ENCODE measurements at regions not wholly inside any gene's neighbourhood (a gene's known extent, or its start where the extent isn't known, plus 50 kb on each side); places are given as distances from the start of the nearest gene placed in this dataset.

DNA sequence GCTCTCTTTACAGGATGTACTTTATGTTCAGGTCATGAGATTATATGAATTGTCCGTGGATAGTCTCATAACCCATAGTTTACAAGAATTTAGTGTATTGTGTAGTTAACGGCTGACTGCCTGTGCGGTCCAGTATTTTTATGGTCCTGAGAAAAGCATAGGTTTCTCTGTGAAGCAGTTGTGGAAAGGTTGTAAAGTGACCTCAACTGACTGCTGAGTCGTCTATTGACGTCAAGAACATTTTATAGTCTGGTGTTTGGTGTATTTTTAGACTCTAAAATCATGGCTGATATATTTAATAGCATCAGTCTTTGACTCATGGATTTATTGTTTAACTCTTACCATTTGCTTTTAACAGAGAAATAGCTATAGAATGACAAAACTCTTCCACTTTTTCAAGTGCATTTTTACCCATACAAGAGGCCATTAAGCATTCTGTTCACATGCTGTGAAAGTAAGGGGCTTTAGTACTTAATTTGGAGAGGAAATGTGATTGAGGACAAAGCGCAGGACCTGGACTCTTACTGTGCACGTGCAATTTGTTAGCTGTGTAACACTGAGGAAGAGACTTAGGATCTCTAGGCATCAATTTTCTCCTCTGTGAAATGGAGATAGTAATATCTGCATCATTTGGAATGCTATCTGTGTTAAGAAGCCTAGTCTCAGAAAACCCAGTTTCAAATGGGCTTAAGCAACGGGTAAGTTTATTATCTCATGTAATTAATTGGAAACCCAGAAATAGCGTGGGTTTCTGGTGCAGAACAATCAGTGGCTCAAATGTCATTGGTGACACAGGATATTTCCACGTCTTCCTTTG, 240.8 kb downstream of the NFKBIZ start:
- DNase-seq (no peak), ATAC-seq (no peak)
- no peaks in the 10 kb centered on the region for H3K27me3 Mint-ChIP-seq
- H3K4me3 Mint-ChIP-seq, result no peak overlapping the region
- peaks cover 0 to 5% of the 10 kb centered on the region in 2 donors for H3K9me3 Mint-ChIP-seq
- H3K27ac Mint-ChIP-seq, result no peak overlapping the region
- H3K4me1 Mint-ChIP-seq, result peaks cover 48% of the 10 kb centered on the region

DNA sequence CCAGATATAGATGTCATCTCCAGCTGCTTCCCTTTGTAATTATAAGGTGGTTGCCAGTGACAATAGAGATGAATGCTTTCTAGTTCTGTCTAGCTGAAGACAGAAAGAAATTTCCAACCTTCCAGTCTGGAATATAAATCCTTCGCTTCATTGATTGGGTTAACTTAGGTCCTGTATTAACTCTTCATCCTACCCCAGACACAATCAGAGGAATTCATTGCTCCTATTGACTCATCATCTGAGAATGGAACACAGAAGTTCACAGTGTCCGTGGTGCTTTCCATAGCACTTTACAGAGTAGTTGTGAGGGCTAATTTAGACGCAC, 241.4 kb downstream of the NFKBIZ start:
- no peaks in the 10 kb centered on the region for H3K27me3 Mint-ChIP-seq
- DNase-seq (no peak), ATAC-seq (no peak)
- H3K9me3 Mint-ChIP-seq, result no peaks in the 10 kb centered on the region
- no peak overlapping the region for H3K27ac Mint-ChIP-seq
- H3K4me1 Mint-ChIP-seq, result peaks cover 46% of the 10 kb centered on the region
- no peak overlapping the region for H3K4me3 Mint-ChIP-seq

DNA sequence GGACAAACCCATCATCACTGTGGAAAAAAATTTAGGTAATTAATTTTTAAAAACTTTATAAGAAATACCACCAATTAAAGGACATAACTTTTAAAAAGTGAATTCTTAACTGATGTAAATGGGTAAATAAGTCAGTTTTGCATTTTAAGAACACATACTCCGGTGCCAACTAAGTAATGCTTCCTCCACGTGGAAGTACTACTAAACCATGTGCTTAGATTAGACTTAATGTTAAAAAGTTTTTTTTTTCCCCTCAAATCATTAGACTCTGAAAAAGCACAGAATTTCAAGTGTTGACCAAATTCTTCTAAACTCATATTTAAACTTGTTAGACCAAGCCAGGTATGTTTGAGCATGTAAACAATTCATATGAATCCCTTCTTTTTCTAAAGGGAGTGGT, 242.0 kb downstream of the NFKBIZ start:
- Mint-ChIP-seq H3K27me3 (no peaks in the 10 kb centered on the region), H3K4me3 (no peak overlapping the region), H3K9me3 (no peaks in the 10 kb centered on the region), H3K27ac (peak overlapping the region in 1 of 2 donors; percentile 12), H3K4me1 (peaks cover 48% of the 10 kb centered on the region)
- DNase-seq, result no peak
- no peak for ATAC-seq

DNA sequence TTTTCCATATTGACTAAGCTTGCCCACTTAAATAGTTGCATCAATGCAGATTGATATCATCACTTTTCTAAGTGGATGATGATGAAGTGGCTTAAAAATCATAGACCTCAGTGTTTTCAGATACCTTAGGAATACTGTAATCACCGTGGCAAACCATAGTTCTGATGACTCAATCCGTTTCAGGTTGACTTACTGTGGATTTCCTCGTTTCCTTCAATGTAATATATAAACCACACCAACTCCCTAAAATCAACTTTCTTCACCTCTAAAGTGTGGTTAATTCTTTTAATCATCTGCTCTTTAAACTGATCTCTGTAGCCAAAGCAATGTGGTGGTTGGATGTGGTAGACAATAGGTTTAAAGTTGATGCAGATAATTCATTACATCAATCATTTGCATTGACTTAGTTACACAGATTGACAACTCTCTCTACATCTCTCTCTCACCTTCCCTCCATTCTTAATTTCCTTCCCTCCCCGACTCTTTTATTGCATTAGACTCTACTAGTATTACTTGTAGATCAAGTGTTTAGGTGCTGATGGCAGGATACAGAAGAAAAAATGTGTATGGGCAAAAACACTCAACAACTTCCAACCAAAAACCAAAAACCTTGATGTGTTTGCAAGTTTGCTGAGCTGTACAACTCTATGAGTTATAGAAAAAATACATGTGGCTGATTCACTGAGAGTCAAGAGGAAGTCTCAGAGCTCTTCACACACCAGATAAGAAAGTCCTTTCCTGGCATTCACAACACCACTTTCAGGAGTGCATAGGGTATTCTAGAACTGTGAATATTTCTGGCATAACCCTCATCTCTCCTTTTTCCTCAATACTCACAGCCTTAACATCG, 243.5 kb downstream of the NFKBIZ start:
- peak; percentile 90 for ATAC-seq
- DNase-seq, result peak in 1 of 2 donors; percentile 57
- Mint-ChIP-seq H3K4me3 (peak overlapping the region; percentile 58 to 62), H3K9me3 (no peaks in the 10 kb centered on the region), H3K27me3 (no peaks in the 10 kb centered on the region), H3K4me1 (peaks cover 58% of the 10 kb centered on the region), H3K27ac (peak overlapping the region in 1 of 2 donors; percentile 93)

DNA sequence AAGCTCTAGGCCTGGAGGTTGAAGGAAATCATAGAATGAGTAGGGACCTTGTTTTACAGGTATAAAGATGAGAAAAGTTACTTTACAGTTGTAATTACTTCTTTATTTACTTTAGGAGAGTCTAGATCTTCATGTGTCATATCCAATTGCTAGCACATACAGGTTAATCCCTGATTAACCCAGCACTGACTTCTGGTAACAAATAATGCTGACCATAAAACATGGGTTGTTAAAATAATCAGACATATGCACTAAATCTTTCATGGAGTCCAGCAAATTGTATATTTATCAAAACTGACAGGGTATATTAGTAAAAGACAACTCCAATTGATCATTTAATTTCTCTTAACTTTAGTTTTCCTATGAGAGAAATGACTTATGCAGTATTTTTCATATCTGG, 245.2 kb downstream of the NFKBIZ start:
- Mint-ChIP-seq H3K4me1 (peaks cover 58% of the 10 kb centered on the region), H3K9me3 (no peaks in the 10 kb centered on the region), H3K4me3 (no peak overlapping the region), H3K27me3 (no peaks in the 10 kb centered on the region), H3K27ac (no peak overlapping the region)
- ATAC-seq, result no peak
- DNase-seq, result no peak

DNA sequence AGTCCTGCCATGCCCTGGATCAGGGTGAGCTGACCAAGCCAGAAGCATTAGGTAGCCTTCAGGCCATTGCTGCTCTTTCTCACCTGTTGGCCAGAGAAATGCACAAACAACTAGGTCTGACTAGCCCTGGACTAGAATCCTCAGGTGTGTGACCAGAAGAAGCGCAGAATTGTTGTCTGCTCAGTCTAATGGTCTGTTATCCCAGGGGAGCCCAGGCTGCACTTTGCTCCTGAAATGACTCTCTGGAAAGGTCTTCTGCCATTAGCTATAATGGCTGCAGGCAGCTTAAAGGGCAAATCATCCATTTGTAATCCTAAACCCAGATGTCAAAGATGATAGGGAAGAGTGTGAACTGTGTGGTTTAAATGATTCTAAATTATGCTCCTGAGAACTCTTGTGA, 246.1 kb downstream of the NFKBIZ start:
- H3K27me3 Mint-ChIP-seq, result no peaks in the 10 kb centered on the region
- H3K4me3 Mint-ChIP-seq, result no peak overlapping the region
- H3K27ac Mint-ChIP-seq, result no peak overlapping the region
- peaks cover 53% of the 10 kb centered on the region for H3K4me1 Mint-ChIP-seq
- H3K9me3 Mint-ChIP-seq, result no peaks in the 10 kb centered on the region
- ATAC-seq (no peak), DNase-seq (no peak)

DNA sequence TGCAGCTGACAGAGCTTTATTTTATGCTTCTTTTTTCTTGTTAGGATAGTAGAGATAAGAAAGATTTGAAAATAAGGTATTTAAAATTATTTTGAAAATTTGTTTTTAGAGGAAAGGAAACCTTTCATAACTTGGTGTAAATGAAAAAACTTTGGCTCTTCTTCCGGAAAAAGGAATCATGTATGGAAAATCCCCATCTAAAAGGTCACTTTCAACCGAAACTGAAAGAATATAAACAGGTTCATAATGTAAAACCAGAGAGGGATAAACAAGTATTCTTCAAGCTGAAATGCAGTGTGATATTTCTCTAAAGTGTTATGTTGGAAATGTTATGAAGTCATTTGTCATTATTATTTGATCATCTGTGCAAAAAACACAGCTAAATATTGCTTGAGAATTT, 246.8 kb downstream of the NFKBIZ start:
- Mint-ChIP-seq H3K27me3 (no peaks in the 10 kb centered on the region), H3K27ac (no peak overlapping the region), H3K9me3 (no peaks in the 10 kb centered on the region), H3K4me3 (no peak overlapping the region), H3K4me1 (peaks cover 51% of the 10 kb centered on the region)
- ATAC-seq, result no peak
- no peak for DNase-seq

DNA sequence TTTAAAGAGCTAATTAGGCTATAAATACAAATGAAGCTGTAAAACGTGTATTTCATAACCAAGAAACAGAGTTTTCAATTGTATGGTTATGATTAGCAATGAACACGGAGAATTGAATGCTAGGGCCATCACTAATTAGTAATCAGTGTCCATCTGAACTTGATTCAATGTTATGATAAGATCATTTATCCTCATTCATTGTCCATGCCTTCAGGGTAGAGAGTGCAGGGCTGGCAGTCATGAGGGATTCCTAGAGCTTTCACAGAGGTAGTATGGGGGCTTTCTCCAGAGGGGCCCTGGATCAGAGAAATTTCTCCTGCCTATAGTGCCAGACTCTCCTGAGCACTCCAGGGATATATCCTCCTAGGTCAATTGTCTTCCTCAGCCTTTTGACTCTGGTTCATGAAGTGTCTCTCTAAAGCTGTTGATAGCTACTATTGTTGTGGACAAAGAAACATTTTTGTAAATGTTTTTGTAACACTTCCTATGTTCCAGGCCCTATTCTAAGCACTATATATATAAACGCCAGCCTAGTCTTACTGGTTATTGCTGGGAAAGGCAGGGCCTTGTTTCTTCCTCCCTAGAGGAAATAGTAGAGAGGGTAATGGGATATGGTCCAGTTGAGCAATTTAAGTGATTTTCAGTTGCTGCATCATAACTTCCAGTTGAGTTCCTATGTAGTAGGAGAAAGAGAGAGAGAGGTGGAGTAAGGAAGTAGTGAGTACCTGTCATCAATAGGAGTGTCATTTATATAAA, 249.0 kb downstream of the NFKBIZ start:
- Mint-ChIP-seq H3K27ac (no peak overlapping the region), H3K27me3 (no peaks in the 10 kb centered on the region), H3K4me1 (peaks cover 31% of the 10 kb centered on the region)

DNA sequence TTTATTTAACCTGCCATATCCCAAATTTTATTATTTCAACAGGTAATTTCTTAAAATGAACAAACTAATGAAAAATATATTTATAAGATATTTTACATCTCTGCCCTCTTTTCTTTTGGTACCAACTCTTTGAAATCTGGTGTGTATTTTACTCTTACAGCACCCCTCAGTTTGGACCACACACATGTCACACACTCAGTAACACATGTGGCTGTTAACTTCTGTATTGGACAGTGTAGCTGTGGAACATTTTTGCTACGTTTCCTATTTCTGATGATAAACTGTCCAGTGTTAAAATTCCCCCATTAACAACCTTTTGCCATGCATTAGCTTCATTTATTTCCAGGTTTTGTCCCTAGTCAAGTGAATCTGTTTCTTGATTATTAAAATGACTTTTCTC, 250.6 kb downstream of the NFKBIZ start:
- Mint-ChIP-seq H3K27me3 (no peaks in the 10 kb centered on the region), H3K4me1 (peaks cover 24% of the 10 kb centered on the region), H3K9me3 (no peaks in the 10 kb centered on the region), H3K4me3 (no peak overlapping the region), H3K27ac (no peak overlapping the region)
- DNase-seq (no peak), ATAC-seq (no peak)

More for the DNA sequence above, 249.0 kb downstream of the NFKBIZ start:
- Mint-ChIP-seq H3K9me3 (no peaks in the 10 kb centered on the region), H3K4me3 (no peak overlapping the region)
- ATAC-seq (no peak), DNase-seq (no peak)

DNA sequence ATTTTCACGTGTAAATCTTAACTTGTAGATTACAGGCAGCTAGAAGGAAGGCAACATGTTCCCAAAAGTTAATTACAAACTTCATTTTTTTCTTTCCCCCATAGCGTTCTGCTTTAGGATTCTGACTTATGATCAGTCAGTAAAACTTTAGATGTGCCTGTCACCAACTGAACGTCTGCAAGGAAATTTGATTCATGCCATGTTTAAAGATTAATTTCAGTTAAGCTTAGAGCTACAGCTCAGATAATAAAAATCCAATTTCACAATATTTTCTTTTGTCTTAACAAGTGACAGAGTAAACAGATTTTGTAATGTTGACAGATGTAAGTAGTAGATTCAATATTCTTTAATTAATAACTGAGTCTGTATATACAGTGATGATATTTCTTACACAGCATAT, 253.1 kb downstream of the NFKBIZ start:
- H3K4me1 Mint-ChIP-seq, result peaks cover 27% of the 10 kb centered on the region
- DNase-seq, result no peak
- H3K27me3 Mint-ChIP-seq, result no peaks in the 10 kb centered on the region
- no peak overlapping the region for H3K27ac Mint-ChIP-seq
- peaks cover 0 to 4% of the 10 kb centered on the region in 2 donors for H3K9me3 Mint-ChIP-seq
- no peak for ATAC-seq
- no peak overlapping the region for H3K4me3 Mint-ChIP-seq

DNA sequence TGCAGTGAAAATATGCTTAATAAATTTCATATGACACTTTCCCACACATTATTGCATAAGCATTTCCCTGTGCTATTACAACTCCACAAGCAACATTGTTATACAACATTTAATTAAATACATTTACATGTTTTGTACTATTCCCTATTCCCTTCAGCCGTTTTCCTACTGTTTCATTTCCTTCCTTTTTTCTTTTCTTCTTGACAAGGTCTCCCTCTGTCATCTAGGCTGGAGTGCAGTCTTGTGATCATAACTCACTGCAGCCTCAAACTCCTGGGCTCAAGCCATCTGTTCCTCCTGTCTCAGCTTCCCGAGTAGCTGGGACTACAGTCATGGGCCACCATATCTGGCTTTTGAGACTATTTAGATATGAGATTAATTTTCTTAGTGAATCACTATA, 254.7 kb downstream of the NFKBIZ start:
- DNase-seq (no peak), ATAC-seq (no peak)
- Mint-ChIP-seq H3K27me3 (no peaks in the 10 kb centered on the region), H3K4me1 (peaks cover 34% of the 10 kb centered on the region), H3K27ac (no peak overlapping the region), H3K4me3 (no peak overlapping the region), H3K9me3 (peaks cover 0 to 5% of the 10 kb centered on the region in 2 donors)

DNA sequence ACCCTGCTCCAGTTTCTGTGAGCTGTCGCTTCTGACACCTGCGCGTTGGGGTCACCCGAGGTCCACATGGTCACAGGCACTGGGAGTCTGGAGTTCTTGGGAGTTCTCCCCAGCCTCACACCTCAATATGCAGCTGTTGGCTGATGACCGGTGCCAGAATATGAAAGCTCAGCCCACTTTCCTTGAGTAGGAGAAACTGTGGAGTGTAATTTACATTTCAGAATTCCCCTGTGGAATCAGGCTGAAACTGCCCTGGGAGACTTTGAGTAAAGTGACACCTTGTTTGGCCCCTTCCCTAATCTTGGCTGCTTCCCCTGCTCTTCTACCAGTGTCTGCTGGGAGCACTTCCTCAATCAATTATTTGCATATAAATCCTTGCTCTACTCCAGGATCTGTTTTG, 255.9 kb downstream of the NFKBIZ start:
- DNase-seq, result no peak
- H3K4me1 Mint-ChIP-seq, result peaks cover 34% of the 10 kb centered on the region
- peaks cover 0 to 5% of the 10 kb centered on the region in 2 donors for H3K9me3 Mint-ChIP-seq
- H3K27ac Mint-ChIP-seq, result peak overlapping the region in 1 of 2 donors; percentile 63
- no peak overlapping the region for H3K4me3 Mint-ChIP-seq
- H3K27me3 Mint-ChIP-seq, result no peaks in the 10 kb centered on the region
- no peak for ATAC-seq

DNA sequence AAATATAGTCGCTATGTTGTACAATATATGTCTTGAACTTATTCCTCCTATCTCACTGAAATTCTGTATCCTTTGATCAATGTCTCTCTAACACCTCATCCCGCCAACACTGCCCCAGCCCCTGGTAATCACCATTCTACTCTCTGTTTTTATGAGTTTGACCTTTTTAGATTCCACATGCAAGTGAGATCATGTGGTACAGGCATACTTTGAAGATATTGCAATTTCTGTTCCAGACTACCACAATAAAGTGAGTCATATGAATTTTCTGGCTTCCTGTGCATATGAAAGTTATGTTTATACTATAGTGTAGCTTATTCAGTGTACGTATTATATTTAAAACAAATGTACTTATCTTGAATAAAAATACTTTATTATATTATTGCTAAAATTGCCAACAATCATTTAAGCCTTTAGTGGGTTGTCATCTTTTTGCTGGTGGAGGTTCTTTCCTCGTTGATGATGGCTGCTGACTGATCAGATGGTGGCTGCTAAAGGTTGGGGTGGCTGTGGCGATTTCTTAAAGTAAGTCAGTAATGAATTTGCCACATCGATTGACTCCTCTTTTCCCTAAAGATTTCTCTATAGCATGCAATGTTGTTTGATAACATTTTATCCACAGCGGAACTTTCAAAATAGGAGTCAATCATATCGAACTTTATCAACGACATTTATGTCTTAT, 257.2 kb downstream of the NFKBIZ start:
- peaks cover 0 to 8% of the 10 kb centered on the region in 2 donors for H3K9me3 Mint-ChIP-seq

DNA sequence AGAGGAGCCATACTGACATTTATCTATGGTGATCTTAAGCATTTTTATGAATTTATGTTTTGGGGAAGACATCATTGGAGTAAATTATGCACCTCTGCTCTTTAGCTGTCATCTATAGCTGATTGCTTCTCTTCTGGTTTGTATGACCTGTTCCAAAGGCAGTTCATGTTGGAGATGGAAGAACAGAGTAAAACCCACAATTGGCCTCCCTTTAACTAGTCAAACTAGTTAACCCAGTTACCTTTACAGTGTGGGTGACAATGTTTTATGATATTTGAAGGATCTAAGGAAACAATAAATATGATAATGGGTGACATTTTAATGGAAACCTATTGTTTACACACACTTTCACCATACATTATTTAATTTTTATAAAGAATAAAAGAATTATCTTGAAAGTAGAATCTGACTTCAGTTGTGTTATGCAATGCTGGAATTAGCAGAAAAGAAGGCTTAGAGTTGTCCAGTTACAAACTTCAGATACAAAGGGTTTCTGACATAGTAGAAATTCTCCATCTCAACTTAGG, 263.5 kb downstream of the NFKBIZ start:
- peak overlapping the region; percentile 34 to 46 for H3K27ac Mint-ChIP-seq
- ATAC-seq, result no peak

More for the DNA sequence above, 257.2 kb downstream of the NFKBIZ start:
- no peaks in the 10 kb centered on the region for H3K27me3 Mint-ChIP-seq
- DNase-seq, result peak; percentile 26 to 38
- peak overlapping the region; percentile 18 to 61 for H3K4me3 Mint-ChIP-seq
- peak overlapping the region; percentile 4 to 80 for H3K27ac Mint-ChIP-seq
- peak; percentile 99 for ATAC-seq
- peaks cover 34% of the 10 kb centered on the region for H3K4me1 Mint-ChIP-seq

More for the DNA sequence above, 263.5 kb downstream of the NFKBIZ start:
- H3K9me3 Mint-ChIP-seq, result peaks cover 18 to 31% of the 10 kb centered on the region in 2 donors
- peaks cover 46% of the 10 kb centered on the region for H3K4me1 Mint-ChIP-seq
- no peak overlapping the region for H3K4me3 Mint-ChIP-seq
- no peak for DNase-seq
- H3K27me3 Mint-ChIP-seq, result no peaks in the 10 kb centered on the region
